Mesendoderm (in vitro differentiated cells): ENCODE measurements at regions not wholly inside any gene's neighbourhood (a gene's known extent, or its start where the extent isn't known, plus 50 kb on each side); places are given as distances from the start of the nearest gene placed in this dataset.

ENCODE experiments used
- DNase-seq: peaks from one replicate; pipeline ENCODE4 v3.0.0; 2013
- H2AK5ac ChIP-seq: 2 replicates; pipeline ENCODE4 v1.6.1; 2013; ENCODE audit warnings: low read length, inconsistent platforms
- H2BK120ac ChIP-seq: 2 replicates; pipeline ENCODE4 v1.6.1; 2013; ENCODE audit warnings: low read depth, mild to moderate bottlenecking, low read length, moderate library complexity, mixed read lengths
- H2BK15ac ChIP-seq: replicated peaks from 2 replicates; pipeline ENCODE4 v1.6.1; 2013; ENCODE audit warnings: low read depth, mild to moderate bottlenecking, moderate library complexity
- H2BK5ac ChIP-seq: 2 replicates; pipeline ENCODE4 v1.6.1; 2013; ENCODE audit warnings: low read length, inconsistent platforms
- H3K18ac ChIP-seq: 2 replicates; pipeline ENCODE4 v1.6.1; 2013; ENCODE audit warnings: mild to moderate bottlenecking, low read length, mixed read lengths
- H3K23ac ChIP-seq: one replicate; pipeline ENCODE4 v1.6.1; 2013; ENCODE audit warnings: low read length
- H3K27ac ChIP-seq: 2 replicates; pipeline ENCODE4 v1.5.1; 2013; ENCODE audit warnings: low read depth, mild to moderate bottlenecking, inconsistent platforms, low read length, moderate library complexity
- H3K27me3 ChIP-seq: 2 replicates; pipeline ENCODE4 v1.6.1; 2013; ENCODE audit warnings: low read length, control low read depth, mild to moderate bottlenecking, inconsistent platforms; ENCODE audit not compliant: insufficient read depth, poor library complexity
- H3K36me3 ChIP-seq: 2 replicates; pipeline ENCODE4 v1.6.1; 2013; ENCODE audit warnings: low read length, inconsistent platforms; ENCODE audit not compliant: control insufficient read depth, insufficient read depth
- H3K4ac ChIP-seq: one replicate; pipeline ENCODE4 v1.6.1; 2013; ENCODE audit warnings: low read depth, mild to moderate bottlenecking, low read length, moderate library complexity
- H3K4me1 ChIP-seq: 2 replicates; pipeline ENCODE4 v1.6.1; 2013; ENCODE audit warnings: low read depth, low read length, inconsistent platforms; ENCODE audit not compliant: control insufficient read depth
- H3K4me2 ChIP-seq: 2 replicates; pipeline ENCODE4 v1.6.1; 2013; ENCODE audit warnings: low read length
- H3K4me3 ChIP-seq: 2 replicates; pipeline ENCODE4 v1.5.1; 2013; ENCODE audit warnings: mild to moderate bottlenecking, low read length
- H3K56ac ChIP-seq: one replicate; pipeline ENCODE4 v1.6.1; 2013; ENCODE audit warnings: low read length
- H3K79me1 ChIP-seq: 2 replicates; pipeline ENCODE4 v1.6.1; 2013; ENCODE audit warnings: low read length, inconsistent platforms
- H3K79me2 ChIP-seq: 2 replicates; pipeline ENCODE4 v1.6.1; 2013; ENCODE audit warnings: mild to moderate bottlenecking, low read length; ENCODE audit not compliant: control insufficient read depth, insufficient read depth
- H3K9ac ChIP-seq: 2 replicates; pipeline ENCODE4 v1.6.1; 2013; ENCODE audit warnings: low read length, inconsistent platforms
- H4K5ac ChIP-seq: one replicate; pipeline ENCODE4 v1.6.1; 2013; ENCODE audit warnings: low read length
- H4K8ac ChIP-seq: one replicate; pipeline ENCODE4 v1.6.1; 2013; ENCODE audit warnings: low read depth, mild to moderate bottlenecking, control low read depth, low read length, moderate library complexity
- WGBS: extraction: QIAGEN DNeasy Blood & Tissue Kit; methylation state at CpG from one replicate; pipeline ENCODE4 v1.1.7; 2013; ENCODE audit warnings: low lambda C conversion rate, missing lambda C conversion rate; ENCODE audit not compliant: insufficient coverage; ENCODE audit errors: extremely low coverage; 5-methylcytosine and 5-hydroxymethylcytosine counted together

GRCh38 chr2:142220239-142220638 lies 89.4 kb upstream of the LRP1B start:
- H3K4me1 ChIP-seq = no peaks in the 10 kb centered on the region
- no peak overlapping the region for H3K4me2 ChIP-seq
- no peak for DNase-seq
- H3K27ac ChIP-seq = no peak overlapping the region
- no peak overlapping the region for H2BK5ac ChIP-seq
- H3K56ac ChIP-seq = no peak overlapping the region
- no peak overlapping the region for H2BK15ac ChIP-seq
- no peak overlapping the region for H3K4ac ChIP-seq
- no peaks in the 10 kb centered on the region for H3K36me3 ChIP-seq
- no peak overlapping the region for H3K18ac ChIP-seq
- no peak overlapping the region for H2BK120ac ChIP-seq
- no peak overlapping the region for H3K9ac ChIP-seq
- H4K5ac ChIP-seq = no peak overlapping the region
- H3K23ac ChIP-seq = no peak overlapping the region
- WGBS = no CpG with 5 or more reads among the region's 1 CpG
- H3K79me2 ChIP-seq = no peaks in the 10 kb centered on the region
- no peak overlapping the region for H3K4me3 ChIP-seq
- no peak overlapping the region for H4K8ac ChIP-seq
- no peaks in the 10 kb centered on the region for H3K79me1 ChIP-seq
- H2AK5ac ChIP-seq = no peak overlapping the region
- H3K27me3 ChIP-seq = no peaks in the 10 kb centered on the region

GRCh38 chr2:142218471-142218870 lies 87.7 kb upstream of the LRP1B start:
- no peak overlapping the region for H2BK15ac ChIP-seq
- H3K56ac ChIP-seq = no peak overlapping the region
- no CpG with 5 or more reads among the region's 3 CpGs for WGBS
- H3K36me3 ChIP-seq = no peaks in the 10 kb centered on the region
- H3K4ac ChIP-seq = no peak overlapping the region
- no peaks in the 10 kb centered on the region for H3K4me1 ChIP-seq
- H3K23ac ChIP-seq = no peak overlapping the region
- no peak overlapping the region for H2BK5ac ChIP-seq
- no peak overlapping the region for H3K18ac ChIP-seq
- H3K4me3 ChIP-seq = no peak overlapping the region
- no peak overlapping the region for H3K4me2 ChIP-seq
- H3K79me2 ChIP-seq = no peaks in the 10 kb centered on the region
- peak; percentile 75 for DNase-seq
- H2BK120ac ChIP-seq = no peak overlapping the region
- H2AK5ac ChIP-seq = no peak overlapping the region
- no peaks in the 10 kb centered on the region for H3K79me1 ChIP-seq
- no peak overlapping the region for H3K9ac ChIP-seq
- H3K27ac ChIP-seq = no peak overlapping the region
- no peaks in the 10 kb centered on the region for H3K27me3 ChIP-seq
- H4K8ac ChIP-seq = no peak overlapping the region
- H4K5ac ChIP-seq = no peak overlapping the region

GRCh38 chr2:142217804-142218203 lies 87.0 kb upstream of the LRP1B start:
- DNase-seq = no peak
- Histone ChIP-seq H3K4ac (no peak overlapping the region), H3K18ac (no peak overlapping the region), H4K8ac (no peak overlapping the region), H2BK120ac (no peak overlapping the region), H2BK5ac (no peak overlapping the region), H3K27ac (no peak overlapping the region), H3K4me3 (no peak overlapping the region), H2BK15ac (no peak overlapping the region), H3K56ac (no peak overlapping the region), H3K79me2 (no peaks in the 10 kb centered on the region), H3K9ac (no peak overlapping the region), H4K5ac (no peak overlapping the region), H3K36me3 (no peaks in the 10 kb centered on the region), H3K4me2 (no peak overlapping the region), H2AK5ac (no peak overlapping the region), H3K4me1 (no peaks in the 10 kb centered on the region), H3K23ac (no peak overlapping the region), H3K79me1 (no peaks in the 10 kb centered on the region), H3K27me3 (no peaks in the 10 kb centered on the region)

GRCh38 chr2:142200062-142200461 lies 69.2 kb upstream of the LRP1B start:
- Histone ChIP-seq H3K23ac (no peak overlapping the region), H4K8ac (no peak overlapping the region), H3K18ac (no peak overlapping the region), H2BK5ac (no peak overlapping the region), H3K79me1 (no peaks in the 10 kb centered on the region), H2BK120ac (no peak overlapping the region), H3K27me3 (no peaks in the 10 kb centered on the region), H4K5ac (no peak overlapping the region), H3K4ac (no peak overlapping the region), H3K56ac (no peak overlapping the region), H3K27ac (no peak overlapping the region), H3K4me2 (no peak overlapping the region), H3K36me3 (no peaks in the 10 kb centered on the region), H3K4me3 (no peak overlapping the region), H3K9ac (no peak overlapping the region), H3K4me1 (no peaks in the 10 kb centered on the region), H2BK15ac (no peak overlapping the region), H3K79me2 (no peaks in the 10 kb centered on the region), H2AK5ac (no peak overlapping the region)
- no peak for DNase-seq
- no CpG with 5 or more reads among the region's 1 CpG for WGBS

GRCh38 chr2:142199073-142199472 lies 68.3 kb upstream of the LRP1B start:
- Histone ChIP-seq H3K4me2 (no peak overlapping the region), H3K79me2 (no peaks in the 10 kb centered on the region), H4K8ac (no peak overlapping the region), H3K36me3 (no peaks in the 10 kb centered on the region), H3K79me1 (no peaks in the 10 kb centered on the region), H3K27ac (no peak overlapping the region), H3K4me1 (no peaks in the 10 kb centered on the region), H2BK15ac (no peak overlapping the region), H4K5ac (no peak overlapping the region), H3K18ac (no peak overlapping the region), H3K4ac (no peak overlapping the region), H3K23ac (no peak overlapping the region), H3K4me3 (no peak overlapping the region), H2AK5ac (no peak overlapping the region), H2BK120ac (no peak overlapping the region), H3K27me3 (no peaks in the 10 kb centered on the region), H2BK5ac (no peak overlapping the region), H3K56ac (no peak overlapping the region), H3K9ac (no peak overlapping the region)
- no peak for DNase-seq
- no CpG with 5 or more reads among the region's 2 CpGs for WGBS

GRCh38 chr2:142190805-142191204 lies 60.0 kb upstream of the LRP1B start:
- Histone ChIP-seq H3K4me3 (no peak overlapping the region), H3K23ac (no peak overlapping the region), H3K79me2 (no peaks in the 10 kb centered on the region), H2AK5ac (no peak overlapping the region), H2BK15ac (no peak overlapping the region), H2BK5ac (no peak overlapping the region), H3K9ac (no peak overlapping the region), H3K56ac (no peak overlapping the region), H3K4me1 (no peaks in the 10 kb centered on the region), H4K5ac (no peak overlapping the region), H3K4ac (no peak overlapping the region), H3K18ac (no peak overlapping the region), H3K27ac (no peak overlapping the region), H3K4me2 (no peak overlapping the region), H4K8ac (no peak overlapping the region), H3K36me3 (no peaks in the 10 kb centered on the region), H3K79me1 (no peaks in the 10 kb centered on the region), H2BK120ac (no peak overlapping the region), H3K27me3 (no peaks in the 10 kb centered on the region)
- peak; percentile 37 for DNase-seq
- WGBS = no CpG with 5 or more reads among the region's 1 CpG
